ENCODE measurements at regions not wholly inside any gene's neighbourhood (a gene's known extent, or its start where the extent isn't known, plus 50 kb on each side); places are given as distances from the start of the nearest gene placed in this dataset.
A peak's percentile ranks its signal among the peaks of the same experiment; 100 is the strongest.

- no peak for ATAC-seq
- FAIRE-seq: no peak
- WGBS (ENCODE audit: missing lambda C conversion rate): 0% methylated on average over 2 of the region's 2 CpGs
- POLR2A ChIA-PET: no interaction called here
- CTCF ChIA-PET: no interaction called here
- H3K4me2 ChIP-seq: no peak overlapping the region
- H3K9me3 ChIP-seq: no peaks in the 10 kb centered on the region
- H3K27ac ChIP-seq: no peak overlapping the region
- TF ChIP-seq RAD21 (conservative IDR thresholded peaks at IDR 0.05 in 1 of 2, IDR thresholded peaks at IDR 0.05 in 1 of 2) (peak in 1 of 2 experiments; percentile 28; a peak in 1 of 5 replicates), FOXS1 (CRISPR knock-in tag; IDR thresholded peaks at IDR 0.05) (no peak)
- peak in 1 of 2 experiments; percentile 24 for DNase-seq (ENCODE audit: low read depth in 1 of 2, low spot score in 1 of 2)
- H3K4me3 ChIP-seq: no peak overlapping the region
- no peaks in the 10 kb centered on the region for H3K4me1 ChIP-seq
These were observed 258.3 kb upstream of the GABRA2 start for GRCh38 chr4:46648088-46648744.

- FAIRE-seq: no peak
- Histone ChIP-seq H3K9me3 (no peaks in the 10 kb centered on the region), H3K4me2 (no peak overlapping the region), H3K27ac (no peak overlapping the region), H3K4me3 (no peak overlapping the region), H3K4me1 (no peaks in the 10 kb centered on the region)
- ChIA-PET CTCF (no interaction called here), POLR2A (no interaction called here)
- DNase-seq (ENCODE audit: low read depth in 1 of 2, low spot score in 1 of 2): no peak
- ATAC-seq: no peak
- 0% methylated on average over 1 of the region's 1 CpG for WGBS (ENCODE audit: missing lambda C conversion rate)
- TF ChIP-seq SREBF2 (IDR thresholded peaks at IDR 0.05): no peak
- TF ChIP-seq REST (IDR thresholded peaks at IDR 0.05): no peak
- no peak for TF ChIP-seq HES2 (IDR thresholded peaks at IDR 0.05)
- no peak for TF ChIP-seq RFX5 (IDR thresholded peaks at IDR 0.05)
- no peak for TF ChIP-seq RCOR1 (IDR thresholded peaks at IDR 0.05; ENCODE audit: low read depth, low read length)
- no peak for TF ChIP-seq CHD4 (IDR thresholded peaks at IDR 0.05; ENCODE audit: borderline replicate concordance)
- TF ChIP-seq RARB (CRISPR knock-in tag; IDR thresholded peaks at IDR 0.05): no peak
- TF ChIP-seq BHLHE40 (IDR thresholded peaks at IDR 0.05; ENCODE audit: low read depth, low read length): no peak
These were observed 255.2 kb upstream of the GABRA2 start for GRCh38 chr4:46645126-46645525.
